ENCODE measurements at regions not wholly inside any gene's neighbourhood (a gene's known extent, or its start where the extent isn't known, plus 50 kb on each side); places are given as distances from the start of the nearest gene placed in this dataset.
A peak's percentile ranks its signal among the peaks of the same experiment; 100 is the strongest.

- Mint-ChIP-seq H3K9me3 (no peaks in the 10 kb centered on the region), H3K4me1 (peaks cover 3% of the 10 kb centered on the region), H3K36me3 (no peaks in the 10 kb centered on the region), H3K27me3 (ENCODE audit: low read depth) (peaks cover 7% of the 10 kb centered on the region), H3K4me3 (no peak overlapping the region), H3K27ac (no peak overlapping the region)
- TF ChIP-seq CTCF (IDR thresholded peaks at IDR 0.05; ENCODE audit: unreplicated experiment): no peak
- no peak for DNase-seq (ENCODE audit: low spot score in 2 of 2, unreplicated experiment in 2 of 2)
These were observed 230.3 kb downstream of the MAP2K4 start for GRCh38 chr17:12250973-12251372.

GRCh38 chr17:12252462-12252861 lies 231.8 kb downstream of the MAP2K4 start:
- peaks cover 10% of the 10 kb centered on the region for H3K4me1 Mint-ChIP-seq
- peaks cover 7% of the 10 kb centered on the region for H3K27me3 Mint-ChIP-seq (ENCODE audit: low read depth)
- no peak for DNase-seq (ENCODE audit: low spot score in 2 of 2, unreplicated experiment in 2 of 2)
- H3K36me3 Mint-ChIP-seq: no peaks in the 10 kb centered on the region
- no peaks in the 10 kb centered on the region for H3K9me3 Mint-ChIP-seq
- no peak overlapping the region for H3K27ac Mint-ChIP-seq
- TF ChIP-seq CTCF (IDR thresholded peaks at IDR 0.05; ENCODE audit: unreplicated experiment): no peak
- H3K4me3 Mint-ChIP-seq: no peak overlapping the region

GRCh38 chr17:12254460-12254859 lies 233.8 kb downstream of the MAP2K4 start:
- Mint-ChIP-seq H3K4me1 (peaks cover 10% of the 10 kb centered on the region), H3K4me3 (no peak overlapping the region), H3K36me3 (no peaks in the 10 kb centered on the region), H3K9me3 (no peaks in the 10 kb centered on the region), H3K27me3 (ENCODE audit: low read depth) (peaks cover 7% of the 10 kb centered on the region), H3K27ac (no peak overlapping the region)
- no peak for DNase-seq (ENCODE audit: low spot score in 2 of 2, unreplicated experiment in 2 of 2)
- no peak for TF ChIP-seq CTCF (IDR thresholded peaks at IDR 0.05; ENCODE audit: unreplicated experiment)

GRCh38 chr17:12256380-12256995 lies 235.8 kb downstream of the MAP2K4 start:
- H3K4me1 Mint-ChIP-seq: peaks cover 10% of the 10 kb centered on the region
- DNase-seq (ENCODE audit: low spot score in 2 of 2, unreplicated experiment in 2 of 2): peak in 1 of 2 experiments; percentile 43
- H3K27ac Mint-ChIP-seq: no peak overlapping the region
- no peaks in the 10 kb centered on the region for H3K9me3 Mint-ChIP-seq
- H3K27me3 Mint-ChIP-seq (ENCODE audit: low read depth): peaks cover 7% of the 10 kb centered on the region
- TF ChIP-seq CTCF (IDR thresholded peaks at IDR 0.05; ENCODE audit: unreplicated experiment): peak; percentile 88
- H3K4me3 Mint-ChIP-seq: no peak overlapping the region
- no peaks in the 10 kb centered on the region for H3K36me3 Mint-ChIP-seq

- Mint-ChIP-seq H3K4me1 (peaks cover 10% of the 10 kb centered on the region), H3K27ac (no peak overlapping the region), H3K9me3 (peaks cover 1% of the 10 kb centered on the region), H3K27me3 (ENCODE audit: low read depth) (peaks cover 7% of the 10 kb centered on the region), H3K4me3 (no peak overlapping the region), H3K36me3 (no peaks in the 10 kb centered on the region)
- DNase-seq (ENCODE audit: low spot score in 2 of 2, unreplicated experiment in 2 of 2): no peak
- TF ChIP-seq CTCF (IDR thresholded peaks at IDR 0.05; ENCODE audit: unreplicated experiment): no peak
These were observed 236.5 kb downstream of the MAP2K4 start for GRCh38 chr17:12257176-12257575.

- TF ChIP-seq CTCF (IDR thresholded peaks at IDR 0.05; ENCODE audit: unreplicated experiment): no peak
- Mint-ChIP-seq H3K9me3 (peaks cover 4% of the 10 kb centered on the region), H3K27ac (no peak overlapping the region), H3K36me3 (no peaks in the 10 kb centered on the region), H3K27me3 (ENCODE audit: low read depth) (no peaks in the 10 kb centered on the region), H3K4me1 (peaks cover 13% of the 10 kb centered on the region), H3K4me3 (no peak overlapping the region)
- DNase-seq (ENCODE audit: low spot score in 2 of 2, unreplicated experiment in 2 of 2): no peak
These were observed 240.7 kb downstream of the MAP2K4 start for GRCh38 chr17:12261354-12261753.
